ENCODE measurements at regions not wholly inside any gene's neighbourhood (a gene's known extent, or its start where the extent isn't known, plus 50 kb on each side); places are given as distances from the start of the nearest gene placed in this dataset.
"Not testable (repeated sequence)": the region's sequence is repeated elsewhere in the genome, so short reads cannot be mapped to it uniquely, and the experiment has no call there.

DNA sequence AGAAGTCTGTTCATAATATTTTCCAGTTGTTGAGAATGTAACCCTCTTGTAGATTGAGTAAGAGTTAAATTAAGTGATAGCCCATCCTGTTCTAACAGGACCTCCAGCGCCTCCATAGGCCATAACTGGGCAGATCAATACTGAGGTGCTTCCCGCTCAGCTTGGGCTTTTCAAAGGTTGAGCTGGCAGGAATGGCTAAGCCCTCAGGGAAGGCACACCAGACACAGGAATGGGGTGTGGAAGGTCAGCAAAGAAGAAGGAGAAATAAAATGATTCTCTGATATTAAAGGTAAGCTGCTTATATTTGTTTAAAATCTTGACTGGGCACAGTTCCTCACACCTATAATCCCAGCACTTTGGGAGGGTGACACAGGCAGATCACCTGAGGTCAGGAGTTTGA, 737.8 kb upstream of the TPTE start:
- TF ChIP-seq, protein P1, sequence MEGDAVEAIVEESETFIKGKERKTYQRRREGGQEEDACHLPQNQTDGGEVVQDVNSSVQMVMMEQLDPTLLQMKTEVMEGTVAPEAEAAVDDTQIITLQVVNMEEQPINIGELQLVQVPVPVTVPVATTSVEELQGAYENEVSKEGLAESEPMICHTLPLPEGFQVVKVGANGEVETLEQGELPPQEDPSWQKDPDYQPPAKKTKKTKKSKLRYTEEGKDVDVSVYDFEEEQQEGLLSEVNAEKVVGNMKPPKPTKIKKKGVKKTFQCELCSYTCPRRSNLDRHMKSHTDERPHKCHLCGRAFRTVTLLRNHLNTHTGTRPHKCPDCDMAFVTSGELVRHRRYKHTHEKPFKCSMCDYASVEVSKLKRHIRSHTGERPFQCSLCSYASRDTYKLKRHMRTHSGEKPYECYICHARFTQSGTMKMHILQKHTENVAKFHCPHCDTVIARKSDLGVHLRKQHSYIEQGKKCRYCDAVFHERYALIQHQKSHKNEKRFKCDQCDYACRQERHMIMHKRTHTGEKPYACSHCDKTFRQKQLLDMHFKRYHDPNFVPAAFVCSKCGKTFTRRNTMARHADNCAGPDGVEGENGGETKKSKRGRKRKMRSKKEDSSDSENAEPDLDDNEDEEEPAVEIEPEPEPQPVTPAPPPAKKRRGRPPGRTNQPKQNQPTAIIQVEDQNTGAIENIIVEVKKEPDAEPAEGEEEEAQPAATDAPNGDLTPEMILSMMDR (IDR thresholded peaks at IDR 0.05; ENCODE audit: low read depth, low read length, missing input control), result not testable (repeated sequence)
- TF ChIP-seq YY1 (IDR thresholded peaks at IDR 0.05); SP1 (IDR thresholded peaks at IDR 0.05); FOXA1 (IDR thresholded peaks at IDR 0.05); EGR1 (IDR thresholded peaks at IDR 0.05; ENCODE audit: low read depth in 2 of 2): not testable (repeated sequence)
- TF ChIP-seq, protein P2, sequence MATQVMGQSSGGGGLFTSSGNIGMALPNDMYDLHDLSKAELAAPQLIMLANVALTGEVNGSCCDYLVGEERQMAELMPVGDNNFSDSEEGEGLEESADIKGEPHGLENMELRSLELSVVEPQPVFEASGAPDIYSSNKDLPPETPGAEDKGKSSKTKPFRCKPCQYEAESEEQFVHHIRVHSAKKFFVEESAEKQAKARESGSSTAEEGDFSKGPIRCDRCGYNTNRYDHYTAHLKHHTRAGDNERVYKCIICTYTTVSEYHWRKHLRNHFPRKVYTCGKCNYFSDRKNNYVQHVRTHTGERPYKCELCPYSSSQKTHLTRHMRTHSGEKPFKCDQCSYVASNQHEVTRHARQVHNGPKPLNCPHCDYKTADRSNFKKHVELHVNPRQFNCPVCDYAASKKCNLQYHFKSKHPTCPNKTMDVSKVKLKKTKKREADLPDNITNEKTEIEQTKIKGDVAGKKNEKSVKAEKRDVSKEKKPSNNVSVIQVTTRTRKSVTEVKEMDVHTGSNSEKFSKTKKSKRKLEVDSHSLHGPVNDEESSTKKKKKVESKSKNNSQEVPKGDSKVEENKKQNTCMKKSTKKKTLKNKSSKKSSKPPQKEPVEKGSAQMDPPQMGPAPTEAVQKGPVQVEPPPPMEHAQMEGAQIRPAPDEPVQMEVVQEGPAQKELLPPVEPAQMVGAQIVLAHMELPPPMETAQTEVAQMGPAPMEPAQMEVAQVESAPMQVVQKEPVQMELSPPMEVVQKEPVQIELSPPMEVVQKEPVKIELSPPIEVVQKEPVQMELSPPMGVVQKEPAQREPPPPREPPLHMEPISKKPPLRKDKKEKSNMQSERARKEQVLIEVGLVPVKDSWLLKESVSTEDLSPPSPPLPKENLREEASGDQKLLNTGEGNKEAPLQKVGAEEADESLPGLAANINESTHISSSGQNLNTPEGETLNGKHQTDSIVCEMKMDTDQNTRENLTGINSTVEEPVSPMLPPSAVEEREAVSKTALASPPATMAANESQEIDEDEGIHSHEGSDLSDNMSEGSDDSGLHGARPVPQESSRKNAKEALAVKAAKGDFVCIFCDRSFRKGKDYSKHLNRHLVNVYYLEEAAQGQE (IDR thresholded peaks at IDR 0.05), result not testable (repeated sequence)
- TF ChIP-seq, protein P3, sequence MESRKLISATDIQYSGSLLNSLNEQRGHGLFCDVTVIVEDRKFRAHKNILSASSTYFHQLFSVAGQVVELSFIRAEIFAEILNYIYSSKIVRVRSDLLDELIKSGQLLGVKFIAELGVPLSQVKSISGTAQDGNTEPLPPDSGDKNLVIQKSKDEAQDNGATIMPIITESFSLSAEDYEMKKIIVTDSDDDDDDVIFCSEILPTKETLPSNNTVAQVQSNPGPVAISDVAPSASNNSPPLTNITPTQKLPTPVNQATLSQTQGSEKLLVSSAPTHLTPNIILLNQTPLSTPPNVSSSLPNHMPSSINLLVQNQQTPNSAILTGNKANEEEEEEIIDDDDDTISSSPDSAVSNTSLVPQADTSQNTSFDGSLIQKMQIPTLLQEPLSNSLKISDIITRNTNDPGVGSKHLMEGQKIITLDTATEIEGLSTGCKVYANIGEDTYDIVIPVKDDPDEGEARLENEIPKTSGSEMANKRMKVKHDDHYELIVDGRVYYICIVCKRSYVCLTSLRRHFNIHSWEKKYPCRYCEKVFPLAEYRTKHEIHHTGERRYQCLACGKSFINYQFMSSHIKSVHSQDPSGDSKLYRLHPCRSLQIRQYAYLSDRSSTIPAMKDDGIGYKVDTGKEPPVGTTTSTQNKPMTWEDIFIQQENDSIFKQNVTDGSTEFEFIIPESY (IDR thresholded peaks at IDR 0.05), result not testable (repeated sequence)
